Type B pancreatic cell (in vitro differentiated cells): ENCODE measurements at regions not wholly inside any gene's neighbourhood (a gene's known extent, or its start where the extent isn't known, plus 50 kb on each side); places are given as distances from the start of the nearest gene placed in this dataset.

Experiments
- DNase-seq: peaks from one replicate; pipeline ENCODE4 v3.0.0; 2021; ENCODE audit warnings: mixed read lengths; ENCODE audit not compliant: unreplicated experiment; ENCODE audit errors: extremely low spot score
- H3K27ac Mint-ChIP-seq: 2 replicates; pipeline ENCODE4 v1.8.0; 2021; ENCODE audit warnings: mild to moderate bottlenecking, mixed read lengths
- H3K27me3 Mint-ChIP-seq: 2 replicates; pipeline ENCODE4 v1.8.0; 2021; ENCODE audit warnings: mixed read lengths
- H3K36me3 Mint-ChIP-seq: 2 replicates; pipeline ENCODE4 v1.8.0; 2021; ENCODE audit warnings: mixed read lengths
- H3K4me1 Mint-ChIP-seq: one replicate; pipeline ENCODE4 v1.8.0; 2021; ENCODE audit warnings: mixed read lengths; ENCODE audit not compliant: unreplicated experiment
- H3K4me3 Mint-ChIP-seq: 2 replicates; pipeline ENCODE4 v1.8.0; 2021; ENCODE audit warnings: mild to moderate bottlenecking, mixed read lengths
- H3K9me3 Mint-ChIP-seq: 2 replicates; pipeline ENCODE4 v1.8.0; 2021; ENCODE audit warnings: mixed read lengths
- CTCF ChIP-seq: fragments of 200-600 bp; sonication (generic); conservative IDR thresholded peaks from 2 replicates; pipeline ENCODE4 v1.5.0; 2021; ENCODE audit warnings: antibody characterized with exemption, mild to moderate bottlenecking

DNA sequence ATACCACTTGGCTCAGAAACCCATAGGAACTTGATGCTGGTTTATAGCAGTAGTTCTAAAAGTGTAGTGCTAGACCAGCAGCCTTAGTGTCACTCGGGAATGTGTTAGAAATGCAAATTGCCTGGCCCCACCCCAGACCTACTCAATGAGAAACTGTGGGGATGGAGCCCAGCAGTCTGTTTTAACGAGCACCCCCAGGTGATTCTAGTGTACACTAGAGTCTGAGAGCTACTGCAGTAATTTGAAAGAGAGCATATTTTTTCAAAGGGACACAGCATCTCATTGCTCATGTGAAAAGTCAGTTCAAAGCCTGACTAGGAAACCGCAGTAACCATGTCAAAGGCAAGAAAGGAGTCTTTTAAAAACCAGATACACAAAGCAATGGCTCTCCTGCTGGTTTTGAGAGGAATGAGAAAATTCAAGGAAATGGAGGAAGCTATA lies 313.4 kb downstream of the SQOR start:
- Mint-ChIP-seq H3K4me1 (peaks cover 11% of the 10 kb centered on the region), H3K27ac (no peak overlapping the region), H3K27me3 (no peaks in the 10 kb centered on the region), H3K4me3 (no peak overlapping the region), H3K36me3 (no peaks in the 10 kb centered on the region), H3K9me3 (no peaks in the 10 kb centered on the region)
- no peak for DNase-seq
- no peak for TF ChIP-seq CTCF

DNA sequence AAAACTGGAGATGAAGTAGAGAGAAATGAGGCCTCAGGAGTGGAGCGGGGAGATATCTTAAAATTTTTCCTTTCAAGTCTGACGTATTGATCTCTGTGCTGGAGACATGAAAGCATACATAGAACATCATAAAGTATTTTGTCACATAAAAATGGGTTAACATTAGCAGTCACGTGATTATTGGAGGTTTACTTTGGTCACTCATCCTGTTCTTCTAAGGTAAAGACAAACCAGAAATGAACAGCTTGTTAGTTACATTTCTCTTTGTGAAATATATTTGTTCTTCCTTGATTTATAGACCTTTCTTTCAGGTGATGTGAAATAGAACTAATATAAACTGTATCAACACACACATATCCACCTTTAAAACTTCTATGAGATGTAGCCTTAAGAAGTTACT lies 324.1 kb downstream of the SQOR start:
- peaks cover 5% of the 10 kb centered on the region for H3K9me3 Mint-ChIP-seq
- H3K4me1 Mint-ChIP-seq, result no peaks in the 10 kb centered on the region
- no peak overlapping the region for H3K4me3 Mint-ChIP-seq
- H3K36me3 Mint-ChIP-seq, result no peaks in the 10 kb centered on the region
- DNase-seq, result no peak
- no peak overlapping the region for H3K27ac Mint-ChIP-seq
- no peak for TF ChIP-seq CTCF
- no peaks in the 10 kb centered on the region for H3K27me3 Mint-ChIP-seq

GRCh38 chr15:45962733-45963132 lies 327.9 kb downstream of the SQOR start:
- H3K4me3 Mint-ChIP-seq, result no peak overlapping the region
- H3K9me3 Mint-ChIP-seq, result peaks cover 5% of the 10 kb centered on the region
- no peaks in the 10 kb centered on the region for H3K4me1 Mint-ChIP-seq
- H3K27ac Mint-ChIP-seq, result no peak overlapping the region
- no peaks in the 10 kb centered on the region for H3K36me3 Mint-ChIP-seq
- no peak for DNase-seq
- H3K27me3 Mint-ChIP-seq, result no peaks in the 10 kb centered on the region
- no peak for TF ChIP-seq CTCF

DNA sequence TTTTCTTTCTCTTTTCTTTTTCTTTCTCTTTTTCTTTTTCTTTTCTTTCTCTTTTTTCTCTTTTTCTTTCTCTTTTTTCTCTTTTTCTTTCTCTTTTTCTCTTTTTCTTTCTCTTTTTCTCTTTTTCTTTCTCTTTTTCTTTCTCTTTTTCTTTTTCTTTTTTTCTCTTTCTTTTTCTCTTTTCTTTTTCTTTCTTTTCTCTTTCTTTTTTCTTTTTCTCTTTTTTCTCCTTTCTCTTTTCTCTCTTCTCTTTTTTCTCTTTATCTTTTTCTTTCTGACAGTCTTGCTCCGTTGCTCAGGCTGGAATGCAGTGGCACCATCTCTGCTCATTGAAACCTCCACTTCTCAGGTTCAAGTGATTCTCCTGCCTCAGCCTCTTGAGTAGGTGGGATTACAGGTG lies 335.7 kb downstream of the SQOR start:
- peaks cover 4% of the 10 kb centered on the region for H3K9me3 Mint-ChIP-seq
- H3K27me3 Mint-ChIP-seq, result no peaks in the 10 kb centered on the region
- DNase-seq, result no peak
- H3K4me1 Mint-ChIP-seq, result no peaks in the 10 kb centered on the region
- no peak for TF ChIP-seq CTCF
- no peak overlapping the region for H3K27ac Mint-ChIP-seq
- H3K36me3 Mint-ChIP-seq, result no peaks in the 10 kb centered on the region
- H3K4me3 Mint-ChIP-seq, result no peak overlapping the region

DNA sequence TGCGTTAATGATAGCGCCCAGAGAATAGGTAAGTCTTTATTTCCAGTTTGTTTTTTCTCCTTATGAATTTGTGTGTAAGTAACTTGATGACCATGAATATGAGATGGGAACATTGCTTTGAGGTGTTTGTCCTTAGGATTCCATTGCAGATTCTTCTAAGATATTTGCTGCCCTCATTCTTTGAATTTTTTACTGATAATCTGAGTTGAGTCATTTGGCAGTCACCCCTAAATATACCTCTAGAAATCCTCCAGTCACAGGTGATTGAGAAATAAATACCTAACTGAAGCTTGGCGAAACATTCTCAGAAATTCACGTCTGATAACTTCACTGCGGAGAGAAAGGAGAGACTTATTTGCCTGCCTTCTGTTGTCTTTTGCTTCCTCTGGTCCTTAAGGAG lies 345.5 kb downstream of the SQOR start:
- Mint-ChIP-seq H3K36me3 (no peaks in the 10 kb centered on the region), H3K4me1 (no peaks in the 10 kb centered on the region), H3K27me3 (no peaks in the 10 kb centered on the region), H3K27ac (no peak overlapping the region), H3K9me3 (no peaks in the 10 kb centered on the region), H3K4me3 (no peak overlapping the region)
- DNase-seq, result no peak
- TF ChIP-seq CTCF, result no peak

DNA sequence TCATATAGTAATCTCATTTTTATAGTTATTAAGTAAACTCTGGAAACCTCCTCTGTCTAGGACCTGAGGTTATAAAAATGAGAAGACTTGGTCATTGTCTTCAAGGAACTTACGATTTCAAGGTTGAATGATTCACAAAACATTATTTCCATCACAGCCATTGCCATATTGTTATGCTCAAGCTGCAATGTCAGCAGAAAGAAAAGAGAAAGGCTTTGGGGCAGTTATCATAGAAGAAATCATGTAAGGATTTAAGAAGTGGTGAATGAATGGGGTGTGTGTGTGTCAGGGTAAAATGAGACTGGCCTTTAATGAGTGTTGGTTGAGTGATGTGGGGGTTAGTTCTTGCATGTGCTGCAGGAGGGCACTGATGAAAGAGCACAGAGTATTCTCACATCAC lies 346.8 kb downstream of the SQOR start:
- Mint-ChIP-seq H3K4me1 (no peaks in the 10 kb centered on the region), H3K9me3 (peaks cover 4% of the 10 kb centered on the region), H3K27ac (no peak overlapping the region), H3K36me3 (no peaks in the 10 kb centered on the region), H3K27me3 (no peaks in the 10 kb centered on the region), H3K4me3 (no peak overlapping the region)
- no peak for DNase-seq
- no peak for TF ChIP-seq CTCF
